Thyroid gland (tissue), 4 donors: ENCODE measurements at regions not wholly inside any gene's neighbourhood (a gene's known extent, or its start where the extent isn't known, plus 50 kb on each side); places are given as distances from the start of the nearest gene placed in this dataset.

Experiments used
- DNase-seq, 2 donors: peaks; one replicate each; pipeline ENCODE4 v3.0.0-alpha.2; 2019
- H3K27ac ChIP-seq, 3 donors: fragments of 200-600 bp; sonication (generic); 1 replicate in 2 of 3; 2 replicates in 1 of 3; pipeline ENCODE4 v1.5.1; 2016 to 2019; ENCODE audit warnings: mild to moderate bottlenecking in 1 of 3, moderate library complexity in 1 of 3
- H3K27me3 ChIP-seq: fragments of 200-600 bp; sonication (generic); one replicate; pipeline ENCODE4 v1.5.1; 2019
- H3K36me3 ChIP-seq, 2 donors: fragments of 200-600 bp; sonication (generic); one replicate each; pipeline ENCODE4 v1.5.1; 2016 to 2019
- H3K4me1 ChIP-seq, 2 donors: fragments of 200-600 bp; sonication (generic); one replicate each; pipeline ENCODE4 v1.5.1; 2017 to 2019
- H3K4me3 ChIP-seq, 3 donors: fragments of 200-600 bp; sonication (generic); replicated peaks in 1 of 3; 1 replicate in 2 of 3; 2 replicates in 1 of 3; pipeline ENCODE4 v1.5.1; 2016; ENCODE audit warnings: mild to moderate bottlenecking in 1 of 3
- H3K9me3 ChIP-seq: fragments of 200-600 bp; sonication (generic); one replicate; pipeline ENCODE4 v1.5.1; 2017
- CTCF ChIP-seq, 6 experiments: fragments of 200-600 bp in 3 of 6; fragments of 450-650 bp in 3 of 6; sonication (generic) in 3 of 6; IDR thresholded peaks; one replicate each; pipeline ENCODE4 v1.5.1; 2016 to 2019; ENCODE audit warnings: antibody characterized with exemption in 6 of 6, mild to moderate bottlenecking in 2 of 6, inconsistent platforms in 1 of 6, moderate library complexity in 1 of 6
- POLR2A ChIP-seq, 2 donors: fragments of 450-650 bp; IDR thresholded peaks; one replicate each; pipeline ENCODE4 v1.6.1; 2017; ENCODE audit warnings: antibody characterized with exemption in 2 of 2, mild to moderate bottlenecking in 2 of 2, moderate library complexity in 1 of 2
- WGBS, 2 donors: methylation state at CpG; one replicate each; pipeline ENCODE4 v1.1.5; 2017; 5-methylcytosine and 5-hydroxymethylcytosine counted together
- intact Hi-C: fragments of 100-400 bp; cut with DNase I; formaldehyde crosslinking; loops from one replicate; pipeline ENCODE4 v1.15.1; 2023

GRCh38 chr13:50668691-50669271 is 174.7 kb downstream of the DLEU7 start:
- no peaks in the 10 kb centered on the region for H3K27me3 ChIP-seq
- no peaks in the 10 kb centered on the region for H3K36me3 ChIP-seq
- TF ChIP-seq POLR2A (IDR thresholded peaks at IDR 0.05), result no peak
- TF ChIP-seq CTCF (IDR thresholded peaks at IDR 0.05), result no peak
- no peak overlapping the region for H3K27ac ChIP-seq
- WGBS, 2 donors, result 75 to 82% methylated on average over 3 of the region's 3 CpGs
- DNase-seq, result no peak
- H3K9me3 ChIP-seq, result no peaks in the 10 kb centered on the region
- H3K4me3 ChIP-seq, result no peak overlapping the region
- H3K4me1 ChIP-seq, result no peaks in the 10 kb centered on the region
- intact Hi-C loops, result no loop called here

DNA sequence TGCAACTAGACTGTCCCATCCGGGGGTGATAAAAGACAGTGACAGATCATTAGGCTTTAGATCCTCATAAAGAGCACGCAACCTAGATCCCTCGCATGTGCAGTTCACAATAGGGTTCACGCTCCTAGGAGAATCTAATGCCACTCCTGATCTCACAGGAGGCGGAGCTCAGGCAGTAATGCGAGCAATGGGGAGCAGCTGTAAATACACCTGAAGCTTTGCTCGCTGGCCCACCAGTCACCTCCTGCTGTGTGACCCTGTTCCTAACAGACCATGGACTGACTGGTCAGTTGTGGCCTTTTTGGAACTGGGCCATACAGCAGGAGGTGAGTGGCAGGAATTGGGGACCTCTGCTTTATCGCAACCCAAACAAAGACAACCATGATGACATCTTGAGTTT is 173.2 kb downstream of the DLEU7 start:
- WGBS, 2 donors, result 91 to 95% methylated on average over 8 of the region's 8 CpGs
- no peak for DNase-seq
- H3K4me1 ChIP-seq, result no peaks in the 10 kb centered on the region

GRCh38 chr13:50670847-50671496 is 172.5 kb downstream of the DLEU7 start:
- Histone ChIP-seq H3K27me3 (no peaks in the 10 kb centered on the region), H3K9me3 (no peaks in the 10 kb centered on the region), H3K4me1 (no peaks in the 10 kb centered on the region), H3K36me3 (no peaks in the 10 kb centered on the region), H3K4me3 (no peak overlapping the region), H3K27ac (no peak overlapping the region)
- intact Hi-C loops, result no loop called here
- TF ChIP-seq CTCF (IDR thresholded peaks at IDR 0.05), result no peak
- no peak for TF ChIP-seq POLR2A (IDR thresholded peaks at IDR 0.05)
- 89 to 91% methylated on average over 4 of the region's 4 CpGs for WGBS, 2 donors
- DNase-seq, result no peak

More for the DNA sequence above, 173.2 kb downstream of the DLEU7 start:
- Histone ChIP-seq H3K4me3 (no peak overlapping the region), H3K9me3 (no peaks in the 10 kb centered on the region), H3K36me3 (no peaks in the 10 kb centered on the region), H3K27me3 (no peaks in the 10 kb centered on the region), H3K27ac (no peak overlapping the region)
- intact Hi-C loops, result no loop called here
- TF ChIP-seq CTCF (IDR thresholded peaks at IDR 0.05), result no peak
- no peak for TF ChIP-seq POLR2A (IDR thresholded peaks at IDR 0.05)

DNA sequence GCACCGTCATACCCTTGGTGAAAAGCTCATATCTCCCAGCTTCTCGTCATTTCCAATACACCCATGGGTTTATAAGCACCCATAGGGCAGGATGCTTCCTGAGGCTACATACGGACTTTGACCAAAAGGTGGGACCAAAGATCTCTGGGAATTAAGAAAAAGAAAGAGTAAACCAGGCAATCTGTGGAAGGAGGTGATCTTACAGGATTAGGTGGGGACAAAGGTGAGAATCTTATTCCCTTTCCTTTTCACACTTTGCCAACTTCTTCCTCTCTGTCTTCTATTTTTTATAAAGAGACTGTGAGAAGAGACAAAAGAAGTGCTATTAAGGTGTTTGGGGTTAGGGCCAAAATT is 172.0 kb downstream of the DLEU7 start:
- no peaks in the 10 kb centered on the region for H3K36me3 ChIP-seq
- H3K27me3 ChIP-seq, result no peaks in the 10 kb centered on the region
- H3K9me3 ChIP-seq, result no peaks in the 10 kb centered on the region
- TF ChIP-seq CTCF (IDR thresholded peaks at IDR 0.05) (no peak), POLR2A (IDR thresholded peaks at IDR 0.05) (no peak)
- H3K4me1 ChIP-seq, result peaks cover 0 to 4% of the 10 kb centered on the region in 2 donors
- no peak overlapping the region for H3K27ac ChIP-seq
- 89 to 91% methylated on average over 3 of the region's 3 CpGs for WGBS, 2 donors
- intact Hi-C loops, result no loop called here
- no peak for DNase-seq
- no peak overlapping the region for H3K4me3 ChIP-seq

GRCh38 chr13:50672025-50672424 is 171.5 kb downstream of the DLEU7 start:
- TF ChIP-seq POLR2A (IDR thresholded peaks at IDR 0.05) (no peak), CTCF (IDR thresholded peaks at IDR 0.05) (no peak)
- H3K27ac ChIP-seq, result no peak overlapping the region
- H3K27me3 ChIP-seq, result no peaks in the 10 kb centered on the region
- H3K4me1 ChIP-seq, result peaks cover 0 to 10% of the 10 kb centered on the region in 2 donors
- no peaks in the 10 kb centered on the region for H3K36me3 ChIP-seq
- intact Hi-C loops, result no loop called here
- DNase-seq, result no peak
- no peaks in the 10 kb centered on the region for H3K9me3 ChIP-seq
- H3K4me3 ChIP-seq, result no peak overlapping the region
